Neural progenitor cell (in vitro differentiated cells): ENCODE measurements at regions not wholly inside any gene's neighbourhood (a gene's known extent, or its start where the extent isn't known, plus 50 kb on each side); places are given as distances from the start of the nearest gene placed in this dataset.
"Not testable (repeated sequence)": the region's sequence is repeated elsewhere in the genome, so short reads cannot be mapped to it uniquely, and the experiment has no call there.

Source experiments
- DNase-seq: peaks from one replicate; pipeline ENCODE4 v3.0.0-alpha.2; 2016; ENCODE audit warnings: low spot score
- H2AFZ ChIP-seq: fragments of 200-600 bp; sonication (generic); replicated peaks from 2 replicates; pipeline ENCODE4 v1.6.1; 2016; ENCODE audit warnings: antibody characterized with exemption
- H3F3A ChIP-seq: fragments of 200-600 bp; sonication (generic); 2 replicates; pipeline ENCODE4 v1.6.1; 2016; ENCODE audit warnings: antibody characterized with exemption, low read depth
- H3K27ac ChIP-seq: fragments of 200-600 bp; sonication (generic); 2 replicates; pipeline ENCODE4 v1.5.1; 2016; ENCODE audit warnings: mild to moderate bottlenecking
- H3K27me3 ChIP-seq: fragments of 200-600 bp; sonication (generic); 2 replicates; pipeline ENCODE4 v1.6.1; 2016; ENCODE audit warnings: mild to moderate bottlenecking, moderate library complexity
- H3K36me3 ChIP-seq: fragments of 200-600 bp; sonication (generic); 2 replicates; pipeline ENCODE4 v1.5.1; 2016
- H3K4me1 ChIP-seq: fragments of 200-600 bp; sonication (generic); 2 replicates; pipeline ENCODE4 v1.6.1; 2016; ENCODE audit warnings: mixed run types
- H3K4me2 ChIP-seq: fragments of 200-600 bp; sonication (generic); 2 replicates; pipeline ENCODE4 v1.6.1; 2016
- H3K4me3 ChIP-seq: fragments of 200-600 bp; sonication (generic); 2 replicates; pipeline ENCODE4 v1.5.1; 2016
- H3K79me2 ChIP-seq: fragments of 200-600 bp; sonication (generic); 2 replicates; pipeline ENCODE4 v1.6.1; 2016; ENCODE audit warnings: low read depth
- H3K9ac ChIP-seq: fragments of 200-600 bp; sonication (generic); 2 replicates; pipeline ENCODE4 v1.6.1; 2016
- H3K9me3 ChIP-seq: fragments of 200-600 bp; sonication (generic); 2 replicates; pipeline ENCODE4 v1.5.1; 2016; ENCODE audit warnings: low read depth
- H4K20me1 ChIP-seq: fragments of 200-600 bp; sonication (generic); 2 replicates; pipeline ENCODE4 v1.6.1; 2016; ENCODE audit warnings: low read depth
- H3K27ac Mint-ChIP-seq: 3 replicates; pipeline ENCODE4 v1.8.0; 2021; ENCODE audit warnings: mixed read lengths
- H3K27me3 Mint-ChIP-seq: 2 replicates; pipeline ENCODE4 v1.8.0; 2022; ENCODE audit warnings: low read depth, mild to moderate bottlenecking, inconsistent platforms, moderate library complexity, mixed read lengths; ENCODE audit not compliant: insufficient read depth
- H3K36me3 Mint-ChIP-seq: 3 replicates; pipeline ENCODE4 v1.8.0; 2021; ENCODE audit warnings: mixed read lengths
- H3K4me1 Mint-ChIP-seq: 3 replicates; pipeline ENCODE4 v1.8.0; 2021; ENCODE audit warnings: mixed read lengths
- H3K4me3 Mint-ChIP-seq: 3 replicates; pipeline ENCODE4 v1.8.0; 2021; ENCODE audit warnings: mild to moderate bottlenecking, moderate library complexity, mixed read lengths
- H3K9me3 Mint-ChIP-seq: 3 replicates; pipeline ENCODE4 v1.8.0; 2020; ENCODE audit warnings: mixed read lengths
- EZH2 ChIP-seq: fragments of 200-600 bp; sonication (generic); IDR thresholded peaks from 2 replicates; pipeline ENCODE4 v1.6.1; 2017; ENCODE audit warnings: antibody characterized with exemption, mild to moderate bottlenecking, moderate library complexity
- EZH2phosphoT487 ChIP-seq: fragments of 200-600 bp; sonication (generic); IDR thresholded peaks from 2 replicates; pipeline ENCODE4 v1.6.1; 2017; ENCODE audit warnings: antibody characterized with exemption
- TF ChIP-seq, protein P1 (sequence below): fragments of 200-600 bp; sonication (generic); IDR thresholded peaks from 2 replicates; pipeline ENCODE4 v1.5.1; 2017; ENCODE audit warnings: antibody characterized with exemption, mild to moderate bottlenecking

DNA sequence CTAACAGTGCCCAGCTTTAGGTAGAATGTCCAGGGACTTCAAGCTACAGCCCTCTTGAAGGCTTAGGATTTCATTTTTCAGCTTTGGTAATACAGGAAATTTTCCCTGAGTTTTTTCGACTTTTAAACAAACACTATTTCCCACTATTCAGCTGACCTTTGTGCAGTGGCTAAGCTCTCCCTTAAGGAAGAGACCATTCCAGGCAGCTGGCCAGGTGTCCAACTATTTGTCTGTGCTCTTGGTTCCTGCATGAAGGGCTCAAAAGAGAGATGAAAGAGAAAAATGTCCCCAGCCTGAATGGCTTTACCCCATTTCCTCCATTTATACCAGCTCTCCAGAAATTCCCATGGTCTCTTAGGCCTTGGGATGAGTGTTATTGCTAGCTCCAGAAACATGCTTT is 111.9 kb upstream of the KLF8 start:
- Histone ChIP-seq H3K9ac (no peak overlapping the region), H3K4me3 (no peak overlapping the region), H3K79me2 (no peaks in the 10 kb centered on the region), H3K36me3 (no peaks in the 10 kb centered on the region), H2AFZ (no peak overlapping the region), H3K4me2 (no peak overlapping the region), H3K4me1 (no peaks in the 10 kb centered on the region), H3K9me3 (no peaks in the 10 kb centered on the region), H3F3A (no peaks in the 10 kb centered on the region), H3K27ac (no peak overlapping the region), H3K27me3 (no peaks in the 10 kb centered on the region), H4K20me1 (no peaks in the 10 kb centered on the region)
- no peak for DNase-seq
- Mint-ChIP-seq H3K9me3 (peaks cover 2% of the 10 kb centered on the region), H3K27ac (no peak overlapping the region), H3K27me3 (no peaks in the 10 kb centered on the region), H3K4me3 (no peak overlapping the region), H3K36me3 (no peaks in the 10 kb centered on the region), H3K4me1 (no peaks in the 10 kb centered on the region)
- TF ChIP-seq EZH2 (no peak), EZH2phosphoT487 (no peak)
- TF ChIP-seq, protein P1, sequence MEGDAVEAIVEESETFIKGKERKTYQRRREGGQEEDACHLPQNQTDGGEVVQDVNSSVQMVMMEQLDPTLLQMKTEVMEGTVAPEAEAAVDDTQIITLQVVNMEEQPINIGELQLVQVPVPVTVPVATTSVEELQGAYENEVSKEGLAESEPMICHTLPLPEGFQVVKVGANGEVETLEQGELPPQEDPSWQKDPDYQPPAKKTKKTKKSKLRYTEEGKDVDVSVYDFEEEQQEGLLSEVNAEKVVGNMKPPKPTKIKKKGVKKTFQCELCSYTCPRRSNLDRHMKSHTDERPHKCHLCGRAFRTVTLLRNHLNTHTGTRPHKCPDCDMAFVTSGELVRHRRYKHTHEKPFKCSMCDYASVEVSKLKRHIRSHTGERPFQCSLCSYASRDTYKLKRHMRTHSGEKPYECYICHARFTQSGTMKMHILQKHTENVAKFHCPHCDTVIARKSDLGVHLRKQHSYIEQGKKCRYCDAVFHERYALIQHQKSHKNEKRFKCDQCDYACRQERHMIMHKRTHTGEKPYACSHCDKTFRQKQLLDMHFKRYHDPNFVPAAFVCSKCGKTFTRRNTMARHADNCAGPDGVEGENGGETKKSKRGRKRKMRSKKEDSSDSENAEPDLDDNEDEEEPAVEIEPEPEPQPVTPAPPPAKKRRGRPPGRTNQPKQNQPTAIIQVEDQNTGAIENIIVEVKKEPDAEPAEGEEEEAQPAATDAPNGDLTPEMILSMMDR = no peak

DNA sequence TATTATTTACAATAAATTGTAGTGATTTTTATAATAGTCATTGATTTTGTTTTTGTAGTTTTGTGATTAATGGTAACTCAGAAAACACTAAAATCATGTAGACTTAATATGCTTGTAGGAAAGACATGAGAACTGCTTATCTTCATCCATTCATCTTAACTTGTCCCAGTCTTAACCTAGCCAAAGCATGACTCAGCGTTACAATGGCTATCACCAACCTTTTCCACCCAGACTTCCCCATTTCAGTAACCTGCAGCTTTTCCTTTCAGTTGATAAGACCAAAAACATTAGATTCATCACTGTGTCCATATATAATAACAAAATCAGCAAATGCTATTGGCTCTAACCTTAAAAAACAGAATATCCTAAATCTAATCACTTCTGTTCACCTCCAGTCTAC is 106.2 kb upstream of the KLF8 start:
- no peaks in the 10 kb centered on the region for H3K27me3 ChIP-seq
- H3K9me3 Mint-ChIP-seq = peaks cover 5% of the 10 kb centered on the region
- no peak overlapping the region for H3K9ac ChIP-seq
- no peaks in the 10 kb centered on the region for H3K4me1 Mint-ChIP-seq
- no peaks in the 10 kb centered on the region for H3K36me3 Mint-ChIP-seq
- H3F3A ChIP-seq = no peaks in the 10 kb centered on the region
- no peaks in the 10 kb centered on the region for H3K36me3 ChIP-seq
- H3K27ac ChIP-seq = no peak overlapping the region
- H3K4me3 ChIP-seq = no peak overlapping the region
- TF ChIP-seq, protein P1 = no peak
- TF ChIP-seq EZH2 (no peak), EZH2phosphoT487 (no peak)
- no peak overlapping the region for H3K4me2 ChIP-seq
- DNase-seq = no peak
- no peaks in the 10 kb centered on the region for H3K4me1 ChIP-seq
- H3K27me3 Mint-ChIP-seq = no peaks in the 10 kb centered on the region
- H3K9me3 ChIP-seq = peaks cover 15% of the 10 kb centered on the region
- no peaks in the 10 kb centered on the region for H4K20me1 ChIP-seq
- H3K27ac Mint-ChIP-seq = no peak overlapping the region
- no peak overlapping the region for H2AFZ ChIP-seq
- H3K4me3 Mint-ChIP-seq = no peak overlapping the region
- H3K79me2 ChIP-seq = no peaks in the 10 kb centered on the region

DNA sequence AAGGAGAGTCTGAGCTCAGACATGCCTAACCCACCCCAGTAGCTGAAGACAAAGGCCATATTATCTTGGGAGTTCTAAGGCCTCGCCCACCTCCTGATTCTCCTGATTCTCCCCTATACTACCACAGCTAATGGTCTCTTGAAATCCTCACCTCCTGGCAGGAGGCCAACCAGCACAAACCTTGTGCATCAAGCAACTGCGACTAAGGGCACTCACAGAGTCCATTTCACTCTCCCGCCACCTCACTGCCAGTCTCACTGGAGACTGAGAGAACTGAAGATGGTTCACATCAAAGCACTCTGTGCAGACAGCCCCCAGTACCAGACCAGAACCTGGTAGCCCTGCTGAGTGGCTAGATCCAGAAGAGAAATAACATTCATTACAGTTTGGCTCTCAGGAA is 102.1 kb upstream of the KLF8 start:
- H3K36me3 Mint-ChIP-seq = no peaks in the 10 kb centered on the region
- Histone ChIP-seq H3K27ac (no peak overlapping the region), H3K4me3 (no peak overlapping the region), H3K27me3 (no peaks in the 10 kb centered on the region), H3K4me2 (no peak overlapping the region), H3K9me3 (peaks cover 22% of the 10 kb centered on the region), H2AFZ (no peak overlapping the region), H3F3A (no peaks in the 10 kb centered on the region), H3K9ac (no peak overlapping the region), H3K4me1 (no peaks in the 10 kb centered on the region), H4K20me1 (no peaks in the 10 kb centered on the region), H3K36me3 (no peaks in the 10 kb centered on the region), H3K79me2 (no peaks in the 10 kb centered on the region)
- H3K4me3 Mint-ChIP-seq = no peak overlapping the region
- no peak overlapping the region for H3K27ac Mint-ChIP-seq
- TF ChIP-seq EZH2phosphoT487 (no peak), EZH2 (no peak)
- TF ChIP-seq, protein P1 = no peak
- DNase-seq = no peak
- H3K27me3 Mint-ChIP-seq = no peaks in the 10 kb centered on the region
- H3K9me3 Mint-ChIP-seq = peaks cover 15% of the 10 kb centered on the region
- no peaks in the 10 kb centered on the region for H3K4me1 Mint-ChIP-seq

DNA sequence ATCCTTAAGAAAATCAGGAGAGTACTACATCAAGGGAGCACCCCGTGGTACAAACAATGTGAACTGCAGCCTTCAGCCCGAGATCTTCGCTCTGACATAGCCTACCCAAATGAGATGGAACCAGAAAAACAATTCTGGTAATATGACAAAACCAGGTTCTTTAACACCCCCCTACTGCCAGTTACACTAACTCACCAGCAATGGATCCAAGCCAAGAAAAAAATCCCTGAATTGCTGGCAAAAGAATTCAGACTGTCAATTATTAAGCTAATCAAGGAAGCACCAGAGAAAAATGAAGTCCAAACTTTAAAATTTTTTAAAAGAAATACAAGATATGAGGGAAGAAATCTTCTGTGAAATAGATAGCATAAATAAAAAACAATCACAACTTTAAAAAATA is 101.7 kb upstream of the KLF8 start:
- H2AFZ ChIP-seq = no peak overlapping the region
- Mint-ChIP-seq H3K36me3 (no peaks in the 10 kb centered on the region), H3K27ac (no peak overlapping the region), H3K4me3 (no peak overlapping the region), H3K27me3 (no peaks in the 10 kb centered on the region), H3K4me1 (no peaks in the 10 kb centered on the region), H3K9me3 (peaks cover 15% of the 10 kb centered on the region)
- no peak overlapping the region for H3K27ac ChIP-seq
- no peak overlapping the region for H3K4me2 ChIP-seq
- DNase-seq = no peak
- H3K9me3 ChIP-seq = peaks cover 22% of the 10 kb centered on the region
- no peaks in the 10 kb centered on the region for H3K4me1 ChIP-seq
- H3K27me3 ChIP-seq = no peaks in the 10 kb centered on the region
- no peaks in the 10 kb centered on the region for H3K79me2 ChIP-seq
- no peaks in the 10 kb centered on the region for H3K36me3 ChIP-seq
- H4K20me1 ChIP-seq = no peaks in the 10 kb centered on the region
- no peak for TF ChIP-seq EZH2phosphoT487
- TF ChIP-seq, protein P1 = no peak
- no peak for TF ChIP-seq EZH2
- no peaks in the 10 kb centered on the region for H3F3A ChIP-seq
- H3K4me3 ChIP-seq = no peak overlapping the region
- H3K9ac ChIP-seq = no peak overlapping the region

DNA sequence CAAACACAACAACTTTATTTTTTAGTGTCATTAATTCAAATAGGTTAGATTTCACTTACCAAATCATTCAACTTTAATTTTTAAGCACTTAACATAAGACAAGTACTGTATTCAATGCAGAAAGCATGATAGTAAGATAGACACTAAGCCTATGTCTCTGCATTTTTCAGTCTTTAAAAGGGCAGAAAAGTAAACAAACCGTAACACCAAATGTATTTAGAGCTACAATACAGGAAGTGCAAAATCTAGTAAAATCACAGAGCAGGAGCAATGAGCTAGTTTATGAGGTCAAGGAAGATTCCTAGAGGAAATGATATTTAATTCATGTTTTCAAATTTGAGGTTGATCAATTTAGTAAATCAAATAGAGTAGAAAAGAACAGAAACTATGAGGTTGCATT is 68.0 kb upstream of the KLF8 start:
- H3K36me3 Mint-ChIP-seq, H4K20me1 ChIP-seq, H3K79me2 ChIP-seq, H2AFZ ChIP-seq, H3K4me1 Mint-ChIP-seq, H3K9ac ChIP-seq, H3K4me1 ChIP-seq, H3K27me3 ChIP-seq, H3K9me3 ChIP-seq, H3K4me3 Mint-ChIP-seq, DNase-seq, H3K4me3 ChIP-seq, H3F3A ChIP-seq, H3K27me3 Mint-ChIP-seq, H3K27ac Mint-ChIP-seq, H3K4me2 ChIP-seq, H3K36me3 ChIP-seq, H3K27ac ChIP-seq: not testable (repeated sequence)
- H3K9me3 Mint-ChIP-seq = peaks cover 11% of the 10 kb centered on the region
